Neutrophil (primary cell): ENCODE measurements at regions not wholly inside any gene's neighbourhood (a gene's known extent, or its start where the extent isn't known, plus 50 kb on each side); places are given as distances from the start of the nearest gene placed in this dataset.

Experiments used
- H3K27ac ChIP-seq: fragments of 200-600 bp; sonication (generic); 2 replicates; pipeline ENCODE4 v1.5.1; 2016; ENCODE audit warnings: mild to moderate bottlenecking, moderate library complexity
- H3K27me3 ChIP-seq: fragments of 200-600 bp; sonication (generic); 2 replicates; pipeline ENCODE4 v1.6.0; 2016; ENCODE audit warnings: mild to moderate bottlenecking
- H3K36me3 ChIP-seq: fragments of 200-600 bp; sonication (generic); 2 replicates; pipeline ENCODE4 v1.5.1; 2017
- H3K4me1 ChIP-seq, 2 experiments: fragments of 200-600 bp in 1 of 2; sonication (generic) in 1 of 2; 1 replicate in 1 of 2; 2 replicates in 1 of 2; pipeline versions ENCODE4 v1.5.1 to v1.6.1; 2013 to 2016; ENCODE audit warnings: low read depth in 1 of 2, low read length in 1 of 2, mild to moderate bottlenecking in 1 of 2, moderate library complexity in 1 of 2; ENCODE audit not compliant: control insufficient read depth in 1 of 2, insufficient read depth in 1 of 2
- H3K4me3 ChIP-seq, 2 experiments: fragments of 200-600 bp in 1 of 2; sonication (generic) in 1 of 2; 1 replicate in 1 of 2; 2 replicates in 1 of 2; pipeline ENCODE4 v1.5.1; 2013 to 2016; ENCODE audit warnings: low read depth in 1 of 2, low read length in 1 of 2, mild to moderate bottlenecking in 1 of 2, moderate library complexity in 1 of 2
- H3K9me3 ChIP-seq: fragments of 200-600 bp; sonication (generic); 2 replicates; pipeline ENCODE4 v1.5.1; 2016
- TF ChIP-seq, protein P1 (sequence below): fragments of 200-600 bp; sonication (generic); IDR thresholded peaks from 2 replicates; pipeline ENCODE4 v1.5.1; 2016; ENCODE audit warnings: antibody characterized with exemption

GRCh38 chr1:5551274-5551975 lies 440.8 kb downstream of the NPHP4 start:
- no peaks in the 10 kb centered on the region for H3K9me3 ChIP-seq
- TF ChIP-seq, protein P1, sequence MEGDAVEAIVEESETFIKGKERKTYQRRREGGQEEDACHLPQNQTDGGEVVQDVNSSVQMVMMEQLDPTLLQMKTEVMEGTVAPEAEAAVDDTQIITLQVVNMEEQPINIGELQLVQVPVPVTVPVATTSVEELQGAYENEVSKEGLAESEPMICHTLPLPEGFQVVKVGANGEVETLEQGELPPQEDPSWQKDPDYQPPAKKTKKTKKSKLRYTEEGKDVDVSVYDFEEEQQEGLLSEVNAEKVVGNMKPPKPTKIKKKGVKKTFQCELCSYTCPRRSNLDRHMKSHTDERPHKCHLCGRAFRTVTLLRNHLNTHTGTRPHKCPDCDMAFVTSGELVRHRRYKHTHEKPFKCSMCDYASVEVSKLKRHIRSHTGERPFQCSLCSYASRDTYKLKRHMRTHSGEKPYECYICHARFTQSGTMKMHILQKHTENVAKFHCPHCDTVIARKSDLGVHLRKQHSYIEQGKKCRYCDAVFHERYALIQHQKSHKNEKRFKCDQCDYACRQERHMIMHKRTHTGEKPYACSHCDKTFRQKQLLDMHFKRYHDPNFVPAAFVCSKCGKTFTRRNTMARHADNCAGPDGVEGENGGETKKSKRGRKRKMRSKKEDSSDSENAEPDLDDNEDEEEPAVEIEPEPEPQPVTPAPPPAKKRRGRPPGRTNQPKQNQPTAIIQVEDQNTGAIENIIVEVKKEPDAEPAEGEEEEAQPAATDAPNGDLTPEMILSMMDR, result no peak
- no peaks in the 10 kb centered on the region for H3K4me1 ChIP-seq
- no peak overlapping the region for H3K4me3 ChIP-seq
- no peak overlapping the region for H3K27ac ChIP-seq
- H3K36me3 ChIP-seq, result no peaks in the 10 kb centered on the region
- no peaks in the 10 kb centered on the region for H3K27me3 ChIP-seq

DNA sequence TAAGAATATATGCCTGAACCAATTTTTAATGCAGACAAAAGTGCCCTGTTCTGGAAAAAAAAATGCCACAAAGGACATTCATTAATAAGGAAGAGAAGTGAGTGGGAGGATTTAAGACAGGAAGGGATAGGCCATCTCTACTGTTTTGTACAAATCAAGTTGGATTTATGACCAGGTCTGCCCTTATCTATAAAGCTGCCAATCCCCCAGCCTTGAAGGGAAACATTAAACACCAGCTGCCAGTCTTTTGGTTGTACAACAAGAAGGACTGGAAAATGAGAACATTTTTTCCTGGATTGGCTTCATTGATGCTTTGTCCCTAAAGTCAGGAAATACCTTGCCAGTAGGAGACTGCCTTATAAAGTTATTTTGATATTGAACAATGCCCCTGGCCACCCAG lies 444.0 kb downstream of the NPHP4 start:
- Histone ChIP-seq H3K36me3 (no peaks in the 10 kb centered on the region), H3K27ac (no peak overlapping the region), H3K9me3 (no peaks in the 10 kb centered on the region), H3K4me1 (no peaks in the 10 kb centered on the region), H3K27me3 (no peaks in the 10 kb centered on the region), H3K4me3 (no peak overlapping the region)
- TF ChIP-seq, protein P1, result no peak

DNA sequence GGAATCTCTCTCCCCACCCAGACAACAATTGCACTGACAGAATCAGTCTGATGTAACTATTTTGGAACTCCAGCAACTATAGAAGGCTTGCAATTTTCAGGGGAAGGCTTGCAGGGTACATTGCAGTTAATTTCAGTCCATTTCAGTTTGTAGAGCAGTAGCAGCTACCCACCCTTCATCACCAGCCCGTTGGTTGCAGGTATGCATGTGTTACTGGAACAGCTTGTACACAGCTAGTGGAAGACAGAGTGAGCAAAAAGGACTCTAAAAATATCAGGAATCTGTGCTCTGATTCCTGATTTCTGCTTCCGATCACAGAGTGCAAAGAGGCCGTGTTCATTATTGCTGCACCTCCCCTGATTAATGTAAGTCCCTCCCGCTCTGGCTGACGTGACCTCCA lies 449.0 kb downstream of the NPHP4 start:
- H3K27ac ChIP-seq, result no peak overlapping the region
- H3K36me3 ChIP-seq, result no peaks in the 10 kb centered on the region
- H3K27me3 ChIP-seq, result no peaks in the 10 kb centered on the region
- TF ChIP-seq, protein P1, result no peak
- no peaks in the 10 kb centered on the region for H3K4me1 ChIP-seq
- H3K4me3 ChIP-seq, result no peak overlapping the region
- H3K9me3 ChIP-seq, result no peaks in the 10 kb centered on the region

- Histone ChIP-seq H3K9me3 (no peaks in the 10 kb centered on the region), H3K36me3 (no peaks in the 10 kb centered on the region), H3K27ac (no peak overlapping the region), H3K4me1 (no peaks in the 10 kb centered on the region), H3K27me3 (no peaks in the 10 kb centered on the region), H3K4me3 (no peak overlapping the region)
- TF ChIP-seq, protein P1, result no peak
These were observed 459.4 kb downstream of the NPHP4 start for GRCh38 chr1:5532811-5533210.

GRCh38 chr1:5526822-5527551 lies 465.2 kb downstream of the NPHP4 start:
- no peaks in the 10 kb centered on the region for H3K9me3 ChIP-seq
- TF ChIP-seq, protein P1, result no peak
- H3K36me3 ChIP-seq, result no peaks in the 10 kb centered on the region
- H3K27me3 ChIP-seq, result peaks cover 12% of the 10 kb centered on the region
- peaks cover 4 to 6% of the 10 kb centered on the region in 2 experiments for H3K4me1 ChIP-seq
- no peak overlapping the region for H3K4me3 ChIP-seq
- no peak overlapping the region for H3K27ac ChIP-seq
